H9 (cell line): ENCODE measurements at regions not wholly inside any gene's neighbourhood (a gene's known extent, or its start where the extent isn't known, plus 50 kb on each side); places are given as distances from the start of the nearest gene placed in this dataset.

Experiments
- DNase-seq: peaks from one replicate; pipeline ENCODE4 v3.0.0-alpha.2; 2017
- H2AFZ ChIP-seq: one replicate; pipeline ENCODE4 v1.6.1; 2013; ENCODE audit warnings: mild to moderate bottlenecking, low read length, control low read depth, moderate library complexity
- H2AK5ac ChIP-seq: 2 replicates; pipeline ENCODE4 v1.6.1; 2013; ENCODE audit warnings: low read length, control low read depth, mixed read lengths; ENCODE audit not compliant: insufficient read length
- H2BK120ac ChIP-seq: one replicate; pipeline ENCODE4 v1.6.1; 2013; ENCODE audit warnings: low read depth, mild to moderate bottlenecking, low read length, control low read depth, inconsistent platforms; ENCODE audit not compliant: poor library complexity, severe bottlenecking
- H2BK12ac ChIP-seq: 2 replicates; pipeline ENCODE4 v1.6.1; 2013; ENCODE audit warnings: low read length, control low read depth, mixed read lengths, low read depth; ENCODE audit not compliant: insufficient read length
- H2BK15ac ChIP-seq: 2 replicates; pipeline ENCODE4 v1.6.1; 2013; ENCODE audit warnings: low read depth, low read length, control low read depth
- H2BK20ac ChIP-seq: one replicate; pipeline ENCODE4 v1.6.1; 2013; ENCODE audit warnings: low read depth, mild to moderate bottlenecking, low read length, control low read depth, inconsistent platforms; ENCODE audit not compliant: poor library complexity, severe bottlenecking
- H2BK5ac ChIP-seq: 2 replicates; pipeline ENCODE4 v1.6.1; 2013; ENCODE audit warnings: low read length, control low read depth, mixed read lengths; ENCODE audit not compliant: insufficient read length
- H3K14ac ChIP-seq: 2 replicates; pipeline ENCODE4 v1.6.1; 2013; ENCODE audit warnings: low read length, control low read depth; ENCODE audit not compliant: insufficient read depth
- H3K18ac ChIP-seq: 2 replicates; pipeline ENCODE4 v1.6.1; 2013; ENCODE audit warnings: low read depth, mild to moderate bottlenecking, mixed read lengths, low read length, control low read depth; ENCODE audit not compliant: insufficient read length
- H3K23ac ChIP-seq: 2 replicates; pipeline ENCODE4 v1.6.1; 2013; ENCODE audit warnings: low read length, control low read depth, mixed read lengths, low read depth; ENCODE audit not compliant: insufficient read length
- H3K23me2 ChIP-seq: 2 replicates; pipeline ENCODE4 v1.6.1; 2013; ENCODE audit warnings: low read depth, mild to moderate bottlenecking, mixed read lengths, low read length, control low read depth; ENCODE audit not compliant: insufficient read length, poor library complexity, severe bottlenecking
- H3K27ac ChIP-seq: 2 replicates; pipeline ENCODE4 v1.5.1; 2013; ENCODE audit warnings: low read length, control low read depth, mixed read lengths, low read depth; ENCODE audit not compliant: insufficient read length
- H3K27me3 ChIP-seq: 2 replicates; pipeline ENCODE4 v1.6.1; 2013; ENCODE audit warnings: low read length, control low read depth, inconsistent platforms; ENCODE audit not compliant: insufficient read depth
- H3K4ac ChIP-seq: 2 replicates; pipeline ENCODE4 v1.6.1; 2013; ENCODE audit warnings: low read depth, mild to moderate bottlenecking, control low read depth, inconsistent platforms, low read length, moderate library complexity
- H3K4me1 ChIP-seq: 2 replicates; pipeline ENCODE4 v1.6.1; 2013; ENCODE audit warnings: low read length, control low read depth, inconsistent platforms; ENCODE audit not compliant: insufficient read depth
- H3K4me2 ChIP-seq: 2 replicates; pipeline ENCODE4 v1.6.1; 2013; ENCODE audit warnings: low read length, control low read depth, mixed read lengths; ENCODE audit not compliant: insufficient read length, insufficient read depth
- H3K56ac ChIP-seq: 2 replicates; pipeline ENCODE4 v1.6.1; 2013; ENCODE audit warnings: low read depth, mild to moderate bottlenecking, mixed read lengths, low read length, control low read depth; ENCODE audit not compliant: insufficient read length
- H3K79me1 ChIP-seq: 2 replicates; pipeline ENCODE4 v1.6.1; 2013; ENCODE audit warnings: low read depth, mild to moderate bottlenecking, moderate library complexity, low read length, control low read depth, inconsistent platforms; ENCODE audit not compliant: insufficient read depth, poor library complexity, severe bottlenecking
- H3K79me2 ChIP-seq: 2 replicates; pipeline ENCODE4 v1.6.1; 2013; ENCODE audit warnings: low read length, control low read depth, inconsistent platforms; ENCODE audit not compliant: insufficient read depth
- H3K9ac ChIP-seq: 2 replicates; pipeline ENCODE4 v1.6.1; 2013; ENCODE audit warnings: low read length, control low read depth, mixed read lengths; ENCODE audit not compliant: insufficient read length; ENCODE audit errors: extremely low read depth
- H3K9me3 ChIP-seq: one replicate; pipeline ENCODE4 v1.6.1; 2013; ENCODE audit warnings: low read depth, low read length, inconsistent platforms; ENCODE audit not compliant: control insufficient read depth
- H3T11ph ChIP-seq: one replicate; pipeline ENCODE4 v1.6.1; 2013; ENCODE audit warnings: mild to moderate bottlenecking, low read length, control low read depth, inconsistent platforms
- H4K20me1 ChIP-seq: one replicate; pipeline ENCODE4 v1.6.1; 2013; ENCODE audit not compliant: control insufficient read depth, insufficient read length, insufficient read depth
- H4K5ac ChIP-seq: 2 replicates; pipeline ENCODE4 v1.6.1; 2013; ENCODE audit warnings: low read depth, mild to moderate bottlenecking, mixed read lengths, low read length, control low read depth; ENCODE audit not compliant: insufficient read length
- H4K8ac ChIP-seq: replicated peaks from 2 replicates; pipeline ENCODE4 v1.6.1; 2013; ENCODE audit warnings: low read length, control low read depth, mixed read lengths, low read depth; ENCODE audit not compliant: insufficient read length
- H4K91ac ChIP-seq: 2 replicates; pipeline ENCODE4 v1.6.1; 2013; ENCODE audit warnings: low read depth, mild to moderate bottlenecking, moderate library complexity, mixed read lengths, low read length, control low read depth; ENCODE audit not compliant: insufficient read length
- H3K27ac Mint-ChIP-seq, 3 experiments: 2 replicates in 2 of 3; 3 replicates in 1 of 3; pipeline ENCODE4 v1.8.0; 2020 to 2021; ENCODE audit warnings: mixed read lengths in 3 of 3, mild to moderate bottlenecking in 1 of 3, moderate library complexity in 1 of 3
- H3K27me3 Mint-ChIP-seq: 2 replicates; pipeline ENCODE4 v1.8.0; 2021; ENCODE audit warnings: low read depth, mild to moderate bottlenecking, moderate library complexity, mixed read lengths
- H3K36me3 Mint-ChIP-seq, 3 experiments: 2 replicates in 2 of 3; 3 replicates in 1 of 3; pipeline ENCODE4 v1.8.0; 2020 to 2021; ENCODE audit warnings: low read depth in 3 of 3, mixed read lengths in 3 of 3; ENCODE audit not compliant: insufficient read depth in 1 of 3
- H3K4me1 Mint-ChIP-seq, 2 experiments: 2 replicates each; pipeline ENCODE4 v1.8.0; 2020; ENCODE audit warnings: mixed read lengths in 2 of 2
- H3K4me3 Mint-ChIP-seq, 2 experiments: 2 replicates in 1 of 2; 3 replicates in 1 of 2; pipeline ENCODE4 v1.8.0; 2020 to 2021; ENCODE audit warnings: mild to moderate bottlenecking in 2 of 2, mixed read lengths in 2 of 2, moderate library complexity in 1 of 2
- H3K9me3 Mint-ChIP-seq, 2 experiments: 2 replicates in 1 of 2; 3 replicates in 1 of 2; pipeline ENCODE4 v1.8.0; 2020; ENCODE audit warnings: mild to moderate bottlenecking in 2 of 2, mixed read lengths in 2 of 2, moderate library complexity in 1 of 2
- WGBS: extraction: QIAGEN DNeasy Blood & Tissue Kit; methylation state at CpG from one replicate; pipeline ENCODE4 v1.1.7; 2013; ENCODE audit warnings: missing lambda C conversion rate, low lambda C conversion rate, mixed read lengths; ENCODE audit not compliant: insufficient read length; ENCODE audit errors: extremely low coverage; 5-methylcytosine and 5-hydroxymethylcytosine counted together
- TF ChIP-seq, protein P1 (sequence below): fragments of 200-600 bp; sonication (generic); conservative IDR thresholded peaks from 3 replicates; pipeline ENCODE4 v1.8.0; 2021; ENCODE audit warnings: antibody characterized with exemption, mild to moderate bottlenecking

DNA sequence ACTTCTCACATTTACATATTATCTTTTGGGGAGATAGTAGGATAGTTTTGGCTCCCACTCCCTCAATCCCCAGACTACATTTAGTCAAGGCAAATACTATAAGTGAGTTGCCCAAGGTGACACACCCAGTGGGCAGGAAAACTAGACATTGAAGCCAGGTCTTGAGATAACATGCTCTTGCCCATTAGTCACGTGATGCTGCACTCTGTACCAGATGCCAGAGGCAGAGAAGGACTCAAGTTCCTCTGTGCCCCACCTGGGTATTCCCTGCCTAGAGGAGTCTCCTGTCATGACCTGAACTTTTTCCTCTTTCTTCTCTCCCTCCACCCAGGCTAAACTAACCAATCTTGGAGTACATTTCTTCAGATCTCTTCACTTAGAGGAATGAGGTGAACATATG, 484.9 kb downstream of the BUD13 start:
- H3K9me3 Mint-ChIP-seq, result peaks cover 14 to 17% of the 10 kb centered on the region in 2 experiments; a peak in 4 of 5 replicates
- no peak overlapping the region for H2BK5ac ChIP-seq
- DNase-seq, result no peak
- no peak overlapping the region for H4K8ac ChIP-seq
- H2AFZ ChIP-seq, result no peak overlapping the region
- H3K27me3 ChIP-seq, result no peaks in the 10 kb centered on the region
- H3K4me1 Mint-ChIP-seq, result peaks cover 0 to 4% of the 10 kb centered on the region in 2 experiments; a peak in 1 of 4 replicates
- H4K20me1 ChIP-seq, result no peaks in the 10 kb centered on the region
- H2AK5ac ChIP-seq, result no peak overlapping the region
- no peak overlapping the region for H4K5ac ChIP-seq
- no CpG with 5 or more reads among the region's 1 CpG for WGBS
- no peak overlapping the region for H2BK120ac ChIP-seq
- H3K9me3 ChIP-seq, result no peaks in the 10 kb centered on the region
- H3K4ac ChIP-seq, result no peak overlapping the region
- H3K79me2 ChIP-seq, result no peaks in the 10 kb centered on the region
- no peak overlapping the region for H3K27ac ChIP-seq
- no peak overlapping the region for H3K9ac ChIP-seq
- TF ChIP-seq, protein P1, sequence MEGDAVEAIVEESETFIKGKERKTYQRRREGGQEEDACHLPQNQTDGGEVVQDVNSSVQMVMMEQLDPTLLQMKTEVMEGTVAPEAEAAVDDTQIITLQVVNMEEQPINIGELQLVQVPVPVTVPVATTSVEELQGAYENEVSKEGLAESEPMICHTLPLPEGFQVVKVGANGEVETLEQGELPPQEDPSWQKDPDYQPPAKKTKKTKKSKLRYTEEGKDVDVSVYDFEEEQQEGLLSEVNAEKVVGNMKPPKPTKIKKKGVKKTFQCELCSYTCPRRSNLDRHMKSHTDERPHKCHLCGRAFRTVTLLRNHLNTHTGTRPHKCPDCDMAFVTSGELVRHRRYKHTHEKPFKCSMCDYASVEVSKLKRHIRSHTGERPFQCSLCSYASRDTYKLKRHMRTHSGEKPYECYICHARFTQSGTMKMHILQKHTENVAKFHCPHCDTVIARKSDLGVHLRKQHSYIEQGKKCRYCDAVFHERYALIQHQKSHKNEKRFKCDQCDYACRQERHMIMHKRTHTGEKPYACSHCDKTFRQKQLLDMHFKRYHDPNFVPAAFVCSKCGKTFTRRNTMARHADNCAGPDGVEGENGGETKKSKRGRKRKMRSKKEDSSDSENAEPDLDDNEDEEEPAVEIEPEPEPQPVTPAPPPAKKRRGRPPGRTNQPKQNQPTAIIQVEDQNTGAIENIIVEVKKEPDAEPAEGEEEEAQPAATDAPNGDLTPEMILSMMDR, result no peak
- H4K91ac ChIP-seq, result no peak overlapping the region
- H3K36me3 Mint-ChIP-seq, result peaks cover 9 to 10% (median 9%) of the 10 kb centered on the region in 3 experiments; a peak in 6 of 7 replicates
- no peak overlapping the region for H3K56ac ChIP-seq
- H3K4me3 Mint-ChIP-seq, result no peak overlapping the region
- no peak overlapping the region for H2BK15ac ChIP-seq
- no peak overlapping the region for H3K18ac ChIP-seq
- H3T11ph ChIP-seq, result no peak overlapping the region
- H3K23ac ChIP-seq, result no peak overlapping the region
- H2BK20ac ChIP-seq, result no peak overlapping the region
- no peaks in the 10 kb centered on the region for H3K4me1 ChIP-seq
- no peak overlapping the region for H3K14ac ChIP-seq
- H2BK12ac ChIP-seq, result no peak overlapping the region
- no peak overlapping the region for H3K27ac Mint-ChIP-seq
- no peaks in the 10 kb centered on the region for H3K79me1 ChIP-seq
- H3K4me2 ChIP-seq, result no peak overlapping the region
- H3K27me3 Mint-ChIP-seq, result 0 out of 2 replicates have a peak, but pooled peaks cover 2% of the 10 kb centered on the region
- no peaks in the 10 kb centered on the region for H3K23me2 ChIP-seq
